SU-DHL-6 (cell line): ENCODE measurements at regions not wholly inside any gene's neighbourhood (a gene's known extent, or its start where the extent isn't known, plus 50 kb on each side); places are given as distances from the start of the nearest gene placed in this dataset.

Experiments used
- EZH2phosphoT487 ChIP-seq: fragments of 200-600 bp; sonication (generic), shearing (Covaris generic); conservative IDR thresholded peaks from 2 replicates; pipeline ENCODE4 v1.6.1; 2018; ENCODE audit warnings: mild to moderate bottlenecking, antibody characterized with exemption, low read length, moderate library complexity, mixed read lengths
- TF ChIP-seq, protein P1 (sequence below): fragments of 200-600 bp; sonication (generic); IDR thresholded peaks from one replicate; pipeline ENCODE4 v1.5.1; 2017; ENCODE audit warnings: antibody characterized with exemption, mild to moderate bottlenecking, low read length, moderate library complexity; ENCODE audit not compliant: insufficient read depth, poor library complexity, severe bottlenecking

GRCh38 chr2:196445991-196446390, 193.5 kb upstream of the CCDC150 start:
- TF ChIP-seq, protein P1, sequence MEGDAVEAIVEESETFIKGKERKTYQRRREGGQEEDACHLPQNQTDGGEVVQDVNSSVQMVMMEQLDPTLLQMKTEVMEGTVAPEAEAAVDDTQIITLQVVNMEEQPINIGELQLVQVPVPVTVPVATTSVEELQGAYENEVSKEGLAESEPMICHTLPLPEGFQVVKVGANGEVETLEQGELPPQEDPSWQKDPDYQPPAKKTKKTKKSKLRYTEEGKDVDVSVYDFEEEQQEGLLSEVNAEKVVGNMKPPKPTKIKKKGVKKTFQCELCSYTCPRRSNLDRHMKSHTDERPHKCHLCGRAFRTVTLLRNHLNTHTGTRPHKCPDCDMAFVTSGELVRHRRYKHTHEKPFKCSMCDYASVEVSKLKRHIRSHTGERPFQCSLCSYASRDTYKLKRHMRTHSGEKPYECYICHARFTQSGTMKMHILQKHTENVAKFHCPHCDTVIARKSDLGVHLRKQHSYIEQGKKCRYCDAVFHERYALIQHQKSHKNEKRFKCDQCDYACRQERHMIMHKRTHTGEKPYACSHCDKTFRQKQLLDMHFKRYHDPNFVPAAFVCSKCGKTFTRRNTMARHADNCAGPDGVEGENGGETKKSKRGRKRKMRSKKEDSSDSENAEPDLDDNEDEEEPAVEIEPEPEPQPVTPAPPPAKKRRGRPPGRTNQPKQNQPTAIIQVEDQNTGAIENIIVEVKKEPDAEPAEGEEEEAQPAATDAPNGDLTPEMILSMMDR = no peak
- TF ChIP-seq EZH2phosphoT487 = no peak
